Breast epithelium (tissue), 4 donors: ENCODE measurements at regions not wholly inside any gene's neighbourhood (a gene's known extent, or its start where the extent isn't known, plus 50 kb on each side); places are given as distances from the start of the nearest gene placed in this dataset.

Experiments used
- DNase-seq, 2 donors: peaks; one replicate each; pipeline ENCODE4 v3.0.0-alpha.2; 2019; ENCODE audit warnings: low spot score in 2 of 2
- H3K27ac ChIP-seq, 2 donors: fragments of 200-600 bp; sonication (generic) in 1 of 2; one replicate each; pipeline ENCODE4 v1.5.1; 2016 to 2019; ENCODE audit warnings: mild to moderate bottlenecking in 1 of 2
- H3K27me3 ChIP-seq, 2 donors: fragments of 200-600 bp; sonication (generic) in 1 of 2; one replicate each; pipeline versions ENCODE4 v1.5.1 to v1.6.0; 2017 to 2019; ENCODE audit warnings: control low read depth in 1 of 2, mild to moderate bottlenecking in 1 of 2
- H3K36me3 ChIP-seq: fragments of 200-600 bp; one replicate; pipeline ENCODE4 v1.5.1; 2019
- H3K4me1 ChIP-seq, 2 donors: fragments of 200-600 bp; sonication (generic); one replicate each; pipeline ENCODE4 v1.5.1; 2016 to 2019; ENCODE audit warnings: control low read depth in 1 of 2
- H3K4me3 ChIP-seq, 3 donors: fragments of 200-600 bp; sonication (generic); 1 replicate in 2 of 3; 2 replicates in 1 of 3; pipeline ENCODE4 v1.5.1; 2016 to 2019; ENCODE audit warnings: mild to moderate bottlenecking in 3 of 3, moderate library complexity in 2 of 3
- H3K9me3 ChIP-seq, 2 donors: fragments of 200-600 bp; sonication (generic) in 1 of 2; one replicate each; pipeline ENCODE4 v1.5.1; 2016 to 2019; ENCODE audit warnings: control low read depth in 1 of 2
- POLR2A ChIP-seq: fragments of 450-650 bp; IDR thresholded peaks from one replicate; pipeline ENCODE4 v1.6.1; 2016; ENCODE audit warnings: antibody characterized with exemption, mild to moderate bottlenecking, moderate library complexity
- POLR2AphosphoS5 ChIP-seq, 3 donors: sonication (generic); formaldehyde crosslinking; IDR thresholded peaks; one replicate each; pipeline ENCODE4 v1.6.1; 2017; ENCODE audit warnings: antibody characterized with exemption in 3 of 3
- intact Hi-C: fragments of 100-400 bp; cut with DNase I; formaldehyde crosslinking; loops from one replicate; pipeline ENCODE4 v1.15.1; 2023; ENCODE audit warnings: low total_unique reads
- TF ChIP-seq, protein P1 (sequence below), 3 donors: fragments of 450-650 bp; IDR thresholded peaks; one replicate each; pipeline ENCODE4 v1.5.1; 2016 to 2017; ENCODE audit warnings: antibody characterized with exemption in 3 of 3, mild to moderate bottlenecking in 3 of 3, moderate library complexity in 3 of 3

DNA sequence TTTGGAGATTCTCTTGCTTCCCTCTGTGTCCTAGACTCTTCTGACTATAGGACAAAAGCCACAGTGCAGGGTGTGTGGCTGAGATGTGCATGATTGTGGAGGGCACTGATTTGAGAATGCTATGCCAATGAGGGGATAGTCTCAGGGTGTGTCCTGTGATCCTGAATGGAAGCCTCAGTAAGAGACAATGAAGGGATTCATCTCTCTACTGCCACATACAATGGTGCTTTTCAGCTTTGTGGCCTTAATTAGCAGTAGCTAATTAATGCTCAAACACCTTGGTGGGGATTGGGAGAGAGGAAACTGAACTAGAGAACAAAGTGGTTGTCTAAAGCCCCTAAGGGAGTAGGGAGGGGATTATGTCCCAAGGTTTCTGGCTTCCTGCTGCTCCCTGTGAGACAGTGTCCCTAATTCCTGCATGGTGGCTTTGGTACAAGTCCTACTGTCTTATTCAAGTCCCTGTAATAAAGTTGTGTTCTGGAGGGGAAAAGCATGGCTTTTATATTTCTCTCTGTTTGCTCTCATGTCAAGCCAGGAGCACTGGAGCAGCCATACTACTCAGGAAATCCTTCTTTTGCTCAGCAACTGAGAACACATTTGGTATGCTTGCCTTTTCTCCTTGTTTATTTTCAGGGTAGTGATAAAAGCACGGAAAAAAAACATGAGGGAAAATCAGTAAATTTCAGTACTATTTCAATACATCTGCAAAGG lies 415.2 kb upstream of the TCF4 start:
- H3K9me3 ChIP-seq, result no peaks in the 10 kb centered on the region
- H3K4me3 ChIP-seq, result no peak overlapping the region
- intact Hi-C loops, result no loop called here
- TF ChIP-seq POLR2A (no peak), POLR2AphosphoS5 (IDR thresholded peaks at IDR 0.05) (no peak)
- TF ChIP-seq, protein P1, sequence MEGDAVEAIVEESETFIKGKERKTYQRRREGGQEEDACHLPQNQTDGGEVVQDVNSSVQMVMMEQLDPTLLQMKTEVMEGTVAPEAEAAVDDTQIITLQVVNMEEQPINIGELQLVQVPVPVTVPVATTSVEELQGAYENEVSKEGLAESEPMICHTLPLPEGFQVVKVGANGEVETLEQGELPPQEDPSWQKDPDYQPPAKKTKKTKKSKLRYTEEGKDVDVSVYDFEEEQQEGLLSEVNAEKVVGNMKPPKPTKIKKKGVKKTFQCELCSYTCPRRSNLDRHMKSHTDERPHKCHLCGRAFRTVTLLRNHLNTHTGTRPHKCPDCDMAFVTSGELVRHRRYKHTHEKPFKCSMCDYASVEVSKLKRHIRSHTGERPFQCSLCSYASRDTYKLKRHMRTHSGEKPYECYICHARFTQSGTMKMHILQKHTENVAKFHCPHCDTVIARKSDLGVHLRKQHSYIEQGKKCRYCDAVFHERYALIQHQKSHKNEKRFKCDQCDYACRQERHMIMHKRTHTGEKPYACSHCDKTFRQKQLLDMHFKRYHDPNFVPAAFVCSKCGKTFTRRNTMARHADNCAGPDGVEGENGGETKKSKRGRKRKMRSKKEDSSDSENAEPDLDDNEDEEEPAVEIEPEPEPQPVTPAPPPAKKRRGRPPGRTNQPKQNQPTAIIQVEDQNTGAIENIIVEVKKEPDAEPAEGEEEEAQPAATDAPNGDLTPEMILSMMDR (IDR thresholded peaks at IDR 0.05), result no peak
- no peak for DNase-seq
- peaks cover 0 to 3% of the 10 kb centered on the region in 2 donors for H3K4me1 ChIP-seq
- H3K27me3 ChIP-seq, result no peaks in the 10 kb centered on the region
- no peak overlapping the region for H3K27ac ChIP-seq
- no peaks in the 10 kb centered on the region for H3K36me3 ChIP-seq

DNA sequence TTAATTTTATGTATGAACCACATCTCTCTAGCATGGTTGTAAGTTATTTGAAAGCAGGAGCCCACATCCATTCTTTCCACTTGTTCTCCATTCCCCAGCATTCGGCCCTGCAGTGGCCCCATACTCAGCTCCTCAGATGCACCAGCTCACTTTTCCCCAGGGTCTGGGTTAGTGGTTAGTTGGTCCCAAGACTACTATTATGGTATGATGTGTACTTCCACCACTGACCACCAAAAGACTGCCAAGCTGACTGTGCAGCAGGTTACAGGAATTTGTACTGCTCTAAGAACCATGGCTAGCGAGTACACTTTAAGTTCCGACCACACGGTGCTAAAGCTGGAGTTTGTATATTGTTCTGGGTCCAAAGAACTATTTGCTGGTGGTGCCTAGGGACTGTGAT lies 413.6 kb upstream of the TCF4 start:
- Histone ChIP-seq H3K27me3 (no peaks in the 10 kb centered on the region), H3K9me3 (no peaks in the 10 kb centered on the region), H3K36me3 (no peaks in the 10 kb centered on the region), H3K27ac (no peak overlapping the region), H3K4me1 (peaks cover 0 to 3% of the 10 kb centered on the region in 2 donors), H3K4me3 (no peak overlapping the region)
- intact Hi-C loops, result no loop called here
- DNase-seq, result no peak
- no peak for TF ChIP-seq POLR2AphosphoS5 (IDR thresholded peaks at IDR 0.05)

DNA sequence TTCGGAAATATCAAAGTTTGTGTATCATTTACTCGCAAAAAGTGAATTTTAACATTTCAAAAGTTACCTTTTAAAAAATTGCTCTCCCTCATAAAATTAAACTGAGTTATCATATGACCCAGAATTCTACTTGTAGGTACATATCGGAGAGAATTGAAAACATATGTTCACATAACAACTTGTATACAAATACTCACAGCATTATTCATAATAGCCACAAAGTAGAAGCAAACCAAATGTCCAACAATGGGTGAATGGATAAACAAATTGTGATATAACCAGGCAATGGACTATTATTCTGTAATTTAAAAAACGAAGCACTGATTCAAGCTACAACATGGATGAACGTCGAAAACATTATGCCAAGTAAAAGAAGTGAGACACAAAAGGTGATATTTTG lies 412.0 kb upstream of the TCF4 start:
- no peaks in the 10 kb centered on the region for H3K9me3 ChIP-seq
- no peaks in the 10 kb centered on the region for H3K27me3 ChIP-seq
- no peak for DNase-seq
- H3K4me1 ChIP-seq, result peaks cover 0 to 3% of the 10 kb centered on the region in 2 donors
- intact Hi-C loops, result no loop called here
- TF ChIP-seq POLR2AphosphoS5 (IDR thresholded peaks at IDR 0.05) (no peak), POLR2A (no peak)
- TF ChIP-seq, protein P1 (IDR thresholded peaks at IDR 0.05), result no peak
- H3K36me3 ChIP-seq, result no peaks in the 10 kb centered on the region
- H3K27ac ChIP-seq, result no peak overlapping the region
- no peak overlapping the region for H3K4me3 ChIP-seq

DNA sequence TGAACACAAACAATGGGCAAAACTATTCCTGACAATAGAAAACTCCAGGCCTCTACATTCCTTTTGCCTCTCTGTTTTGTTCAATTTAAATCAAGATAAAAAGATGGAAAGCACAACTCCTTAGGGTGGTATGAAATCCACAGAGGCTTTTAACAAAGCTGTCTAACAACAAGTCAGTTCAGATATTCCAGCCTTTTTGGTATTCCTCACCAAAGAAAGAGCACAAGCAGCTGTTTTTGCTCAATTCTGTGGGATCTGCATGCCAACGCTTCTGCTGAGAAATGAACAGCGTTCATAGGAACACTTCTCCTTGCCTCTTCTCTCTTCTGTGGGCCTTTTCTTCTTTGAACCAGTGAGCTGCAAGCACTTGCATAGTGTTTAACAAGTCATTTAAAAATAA lies 411.6 kb upstream of the TCF4 start:
- no peaks in the 10 kb centered on the region for H3K27me3 ChIP-seq
- peaks cover 0 to 3% of the 10 kb centered on the region in 2 donors for H3K4me1 ChIP-seq
- DNase-seq, result no peak
- intact Hi-C loops, result no loop called here
- TF ChIP-seq POLR2A (no peak), POLR2AphosphoS5 (IDR thresholded peaks at IDR 0.05) (no peak)
- TF ChIP-seq, protein P1 (IDR thresholded peaks at IDR 0.05), result no peak
- H3K36me3 ChIP-seq, result no peaks in the 10 kb centered on the region
- H3K4me3 ChIP-seq, result no peak overlapping the region
- H3K9me3 ChIP-seq, result no peaks in the 10 kb centered on the region
- no peak overlapping the region for H3K27ac ChIP-seq

DNA sequence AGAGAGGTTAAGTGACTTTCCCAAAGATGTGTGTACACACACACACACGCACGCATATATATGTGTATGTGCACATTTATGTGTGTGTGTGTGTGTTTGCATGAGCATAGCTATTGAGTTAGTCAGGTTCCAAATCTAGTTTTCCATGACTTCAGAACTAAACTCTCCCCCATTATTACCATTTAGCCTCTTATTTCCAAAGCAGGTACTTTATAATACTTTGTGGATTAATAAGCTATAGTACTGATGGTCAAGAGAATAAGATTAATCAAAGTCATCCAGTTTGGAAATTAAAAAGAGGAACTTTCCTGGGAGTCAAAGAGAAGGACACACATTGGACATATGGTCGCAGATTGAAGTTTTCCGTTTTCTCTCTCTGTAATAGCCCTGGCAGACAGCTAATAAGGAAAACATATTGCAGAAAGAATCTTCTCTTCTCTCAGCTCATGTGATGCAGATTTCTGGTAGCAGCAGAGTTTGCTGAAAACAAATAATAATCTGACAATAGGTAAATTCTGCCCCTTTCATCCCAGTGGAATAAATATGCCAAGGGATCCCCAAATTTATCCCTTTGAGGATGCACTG lies 410.9 kb upstream of the TCF4 start:
- TF ChIP-seq POLR2AphosphoS5 (IDR thresholded peaks at IDR 0.05) (no peak), POLR2A (no peak)
- TF ChIP-seq, protein P1 (IDR thresholded peaks at IDR 0.05), result no peak
- Histone ChIP-seq H3K4me3 (no peak overlapping the region), H3K4me1 (peaks cover 0 to 3% of the 10 kb centered on the region in 2 donors), H3K27me3 (no peaks in the 10 kb centered on the region), H3K36me3 (no peaks in the 10 kb centered on the region), H3K27ac (no peak overlapping the region), H3K9me3 (no peaks in the 10 kb centered on the region)
- no peak for DNase-seq
- intact Hi-C loops, result no loop called here
